Esophagus muscularis mucosa (tissue), 4 donors: ENCODE measurements at regions not wholly inside any gene's neighbourhood (a gene's known extent, or its start where the extent isn't known, plus 50 kb on each side); places are given as distances from the start of the nearest gene placed in this dataset.
A peak's percentile ranks its signal among the peaks of the same experiment; 100 is the strongest.

Experiments
- DNase-seq: peaks from one replicate; pipeline ENCODE4 v3.0.0-alpha.2; 2017; ENCODE audit errors: extremely low spot score
- H3K27ac ChIP-seq, 4 donors: fragments of 200-600 bp; sonication (generic); replicated peaks in 1 of 4; 1 replicate in 3 of 4; 2 replicates in 1 of 4; pipeline ENCODE4 v1.5.1; 2016 to 2019; ENCODE audit warnings: mild to moderate bottlenecking in 1 of 4
- H3K27me3 ChIP-seq, 4 donors: fragments of 200-600 bp; sonication (generic); one replicate each; pipeline versions ENCODE4 v1.5.1 to v1.6.0; 2016 to 2019
- H3K36me3 ChIP-seq, 4 donors: fragments of 200-600 bp; sonication (generic); one replicate each; pipeline ENCODE4 v1.5.1; 2016 to 2019
- H3K4me1 ChIP-seq, 4 donors: fragments of 200-600 bp; sonication (generic); one replicate each; pipeline ENCODE4 v1.5.1; 2016 to 2019
- H3K4me3 ChIP-seq, 4 donors: fragments of 200-600 bp; sonication (generic); 1 replicate in 2 of 4; 2 replicates in 2 of 4; pipeline ENCODE4 v1.5.1; 2016 to 2019; ENCODE audit warnings: mild to moderate bottlenecking in 4 of 4, moderate library complexity in 1 of 4
- H3K9me3 ChIP-seq, 4 donors: fragments of 200-600 bp; sonication (generic); 1 replicate in 3 of 4; 2 replicates in 1 of 4; pipeline ENCODE4 v1.5.1; 2016 to 2019
- EP300 ChIP-seq: sonication (generic); formaldehyde crosslinking; IDR thresholded peaks from one replicate; pipeline ENCODE4 v1.6.1; 2017; ENCODE audit warnings: antibody characterized with exemption
- POLR2A ChIP-seq: fragments of 450-650 bp; IDR thresholded peaks from one replicate; pipeline ENCODE4 v1.6.1; 2017; ENCODE audit warnings: antibody characterized with exemption, moderate library complexity, mild to moderate bottlenecking, low read depth
- POLR2AphosphoS5 ChIP-seq, 2 donors: sonication (generic); formaldehyde crosslinking; IDR thresholded peaks; one replicate each; pipeline ENCODE4 v1.6.1; 2017; ENCODE audit warnings: antibody characterized with exemption in 2 of 2
- WGBS: methylation state at CpG from one replicate; pipeline ENCODE4 v1.1.5; 2018; 5-methylcytosine and 5-hydroxymethylcytosine counted together
- intact Hi-C: fragments of 100-400 bp; cut with DNase I; formaldehyde crosslinking; loops from one replicate; pipeline ENCODE4 v1.15.1; 2023
- TF ChIP-seq, protein P1 (sequence below), 3 experiments: fragments of 200-600 bp in 2 of 3; fragments of 450-650 bp in 1 of 3; sonication (generic) in 2 of 3; IDR thresholded peaks; one replicate each; pipeline ENCODE4 v1.5.1; 2017 to 2019; ENCODE audit warnings: antibody characterized with exemption in 3 of 3, mild to moderate bottlenecking in 2 of 3, moderate library complexity in 1 of 3

DNA sequence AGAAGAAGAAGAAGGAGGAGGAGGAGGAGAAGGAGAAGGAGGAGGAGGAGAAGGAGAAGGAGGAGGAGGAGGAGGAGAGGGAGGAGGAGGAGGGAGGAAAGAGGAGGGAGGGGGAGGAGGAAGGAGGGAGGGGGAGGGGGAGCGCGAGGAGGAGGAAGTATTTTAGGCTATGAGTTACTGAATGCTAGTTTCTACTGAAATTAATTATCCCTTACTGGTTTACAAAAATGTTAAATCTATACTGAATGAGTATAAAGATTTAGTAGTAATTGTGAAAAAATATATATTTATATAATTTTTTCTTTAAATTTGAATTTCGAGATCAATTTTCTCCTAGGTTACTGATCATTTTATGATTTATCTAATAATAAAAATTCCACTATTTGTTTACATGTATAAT, 1769.0 kb upstream of the NUDT12 start:
- Histone ChIP-seq H3K4me3 (no peak overlapping the region), H3K4me1 (no peaks in the 10 kb centered on the region), H3K27me3 (no peaks in the 10 kb centered on the region), H3K36me3 (no peaks in the 10 kb centered on the region), H3K9me3 (no peaks in the 10 kb centered on the region), H3K27ac (no peak overlapping the region)
- intact Hi-C loops = no loop called here
- DNase-seq = no peak
- 83% methylated on average over 3 of the region's 3 CpGs for WGBS
- no peak for TF ChIP-seq POLR2AphosphoS5 (IDR thresholded peaks at IDR 0.05)
- TF ChIP-seq, protein P1, sequence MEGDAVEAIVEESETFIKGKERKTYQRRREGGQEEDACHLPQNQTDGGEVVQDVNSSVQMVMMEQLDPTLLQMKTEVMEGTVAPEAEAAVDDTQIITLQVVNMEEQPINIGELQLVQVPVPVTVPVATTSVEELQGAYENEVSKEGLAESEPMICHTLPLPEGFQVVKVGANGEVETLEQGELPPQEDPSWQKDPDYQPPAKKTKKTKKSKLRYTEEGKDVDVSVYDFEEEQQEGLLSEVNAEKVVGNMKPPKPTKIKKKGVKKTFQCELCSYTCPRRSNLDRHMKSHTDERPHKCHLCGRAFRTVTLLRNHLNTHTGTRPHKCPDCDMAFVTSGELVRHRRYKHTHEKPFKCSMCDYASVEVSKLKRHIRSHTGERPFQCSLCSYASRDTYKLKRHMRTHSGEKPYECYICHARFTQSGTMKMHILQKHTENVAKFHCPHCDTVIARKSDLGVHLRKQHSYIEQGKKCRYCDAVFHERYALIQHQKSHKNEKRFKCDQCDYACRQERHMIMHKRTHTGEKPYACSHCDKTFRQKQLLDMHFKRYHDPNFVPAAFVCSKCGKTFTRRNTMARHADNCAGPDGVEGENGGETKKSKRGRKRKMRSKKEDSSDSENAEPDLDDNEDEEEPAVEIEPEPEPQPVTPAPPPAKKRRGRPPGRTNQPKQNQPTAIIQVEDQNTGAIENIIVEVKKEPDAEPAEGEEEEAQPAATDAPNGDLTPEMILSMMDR (IDR thresholded peaks at IDR 0.05) = no peak
- TF ChIP-seq POLR2A = no peak
- TF ChIP-seq EP300 = no peak

- WGBS = 85% methylated on average over 1 of the region's 1 CpG
- no peak overlapping the region for H3K4me3 ChIP-seq
- no peaks in the 10 kb centered on the region for H3K9me3 ChIP-seq
- H3K36me3 ChIP-seq = no peaks in the 10 kb centered on the region
- intact Hi-C loops = no loop called here
- H3K27me3 ChIP-seq = no peaks in the 10 kb centered on the region
- no peak for DNase-seq
- no peaks in the 10 kb centered on the region for H3K4me1 ChIP-seq
- no peak overlapping the region for H3K27ac ChIP-seq
- no peak for TF ChIP-seq POLR2A
- no peak for TF ChIP-seq POLR2AphosphoS5 (IDR thresholded peaks at IDR 0.05)
These were observed 1767.6 kb upstream of the NUDT12 start for GRCh38 chr5:105330185-105330584.

- no peak overlapping the region for H3K4me3 ChIP-seq
- H3K27me3 ChIP-seq = no peaks in the 10 kb centered on the region
- intact Hi-C loops = no loop called here
- TF ChIP-seq, protein P1 (IDR thresholded peaks at IDR 0.05) = peak in 1 of 3 experiments; percentile 3
- TF ChIP-seq EP300 (no peak), POLR2AphosphoS5 (IDR thresholded peaks at IDR 0.05) (no peak), POLR2A (no peak)
- no peak overlapping the region for H3K27ac ChIP-seq
- no peaks in the 10 kb centered on the region for H3K4me1 ChIP-seq
- H3K9me3 ChIP-seq = no peaks in the 10 kb centered on the region
- no peak for DNase-seq
- WGBS = 100% methylated on average over 1 of the region's 1 CpG
- H3K36me3 ChIP-seq = no peaks in the 10 kb centered on the region
These were observed 1742.3 kb upstream of the NUDT12 start for GRCh38 chr5:105304859-105305258.

- no peak overlapping the region for H3K4me3 ChIP-seq
- no peak overlapping the region for H3K27ac ChIP-seq
- H3K9me3 ChIP-seq = no peaks in the 10 kb centered on the region
- intact Hi-C loops = no loop called here
- no peaks in the 10 kb centered on the region for H3K27me3 ChIP-seq
- no peak for DNase-seq
- no peaks in the 10 kb centered on the region for H3K36me3 ChIP-seq
- TF ChIP-seq, protein P1 (IDR thresholded peaks at IDR 0.05) = no peak
- TF ChIP-seq POLR2A (no peak), EP300 (no peak), POLR2AphosphoS5 (IDR thresholded peaks at IDR 0.05) (no peak)
- no peaks in the 10 kb centered on the region for H3K4me1 ChIP-seq
These were observed 1726.4 kb upstream of the NUDT12 start for GRCh38 chr5:105288946-105289345.

DNA sequence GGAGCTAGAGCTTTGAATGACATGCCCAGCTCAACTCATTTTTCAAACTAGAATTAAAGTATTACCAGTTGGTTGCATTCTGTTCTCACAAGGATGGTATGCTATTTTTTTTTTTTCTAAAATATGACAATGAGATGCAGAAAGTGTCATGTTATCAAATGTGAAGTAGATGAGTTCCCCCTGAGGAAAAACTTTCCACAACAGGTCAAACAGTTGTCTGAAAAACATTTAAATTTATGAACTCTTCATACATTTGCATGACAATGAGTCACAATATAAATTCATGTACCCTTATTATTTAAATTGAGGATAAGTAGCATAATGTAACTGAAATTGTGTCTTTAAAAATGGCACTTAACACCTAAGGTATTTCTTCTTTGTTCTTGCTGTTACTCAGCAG, 1720.5 kb upstream of the NUDT12 start:
- Histone ChIP-seq H3K4me1 (no peaks in the 10 kb centered on the region), H3K4me3 (no peak overlapping the region), H3K9me3 (no peaks in the 10 kb centered on the region), H3K27me3 (no peaks in the 10 kb centered on the region), H3K36me3 (no peaks in the 10 kb centered on the region), H3K27ac (no peak overlapping the region)
- TF ChIP-seq EP300 = no peak
- no peak for TF ChIP-seq POLR2AphosphoS5 (IDR thresholded peaks at IDR 0.05)
- TF ChIP-seq, protein P1 (IDR thresholded peaks at IDR 0.05) = no peak
- no peak for TF ChIP-seq POLR2A
- no peak for DNase-seq
- intact Hi-C loops = no loop called here
